Psoas muscle (tissue), 7 donors: ENCODE measurements at regions not wholly inside any gene's neighbourhood (a gene's known extent, or its start where the extent isn't known, plus 50 kb on each side); places are given as distances from the start of the nearest gene placed in this dataset.

ENCODE experiments used
- ATAC-seq, 4 donors: fragments of 200-7000 bp; cut with Tn5 transposase; one replicate each; pipeline ENCODE4 v1.9.1; 2020; ENCODE audit warnings: moderate library complexity in 3 of 4, mild to moderate bottlenecking in 2 of 4
- DNase-seq, 2 donors: peaks; one replicate each; pipeline ENCODE4 v3.0.0-alpha.2; 2020
- H3K27ac ChIP-seq: fragments of 200-600 bp; one replicate; pipeline ENCODE4 v1.8.0; 2022
- H3K27me3 ChIP-seq, 3 donors: fragments of 200-600 bp in 1 of 3; one replicate each; pipeline versions ENCODE4 v1.6.1 to v1.8.0; 2013 to 2022; ENCODE audit warnings: low read length in 2 of 3, mild to moderate bottlenecking in 2 of 3, moderate library complexity in 1 of 3; ENCODE audit not compliant: insufficient read depth in 3 of 3
- H3K36me3 ChIP-seq, 2 donors: fragments of 200-600 bp in 1 of 2; one replicate each; pipeline versions ENCODE4 v1.6.1 to v1.8.0; 2013 to 2022; ENCODE audit warnings: low read depth in 1 of 2, mild to moderate bottlenecking in 1 of 2, moderate library complexity in 1 of 2; ENCODE audit not compliant: insufficient read depth in 1 of 2
- H3K4me1 ChIP-seq: fragments of 200-600 bp; one replicate; pipeline ENCODE4 v1.8.0; 2022
- H3K4me3 ChIP-seq: fragments of 200-600 bp; one replicate; pipeline ENCODE4 v1.8.0; 2022; ENCODE audit warnings: mild to moderate bottlenecking
- H3K9me3 ChIP-seq: fragments of 200-600 bp; one replicate; pipeline ENCODE4 v1.8.0; 2022
- CTCF ChIP-seq: fragments of 200-600 bp; IDR thresholded peaks from one replicate; pipeline ENCODE4 v1.8.0; 2022; ENCODE audit warnings: antibody characterized with exemption
- WGBS, 3 donors: extraction: QIAGEN DNeasy Blood & Tissue Kit; methylation state at CpG; one replicate each; pipeline versions ENCODE4 v1.1.6 to v1.1.7; 2013; 5-methylcytosine and 5-hydroxymethylcytosine counted together
- intact Hi-C, 2 donors: fragments of 100-400 bp; cut with DNase I; formaldehyde crosslinking; loops; one replicate each; pipeline versions ENCODE4 v1.11.0 to v1.14.2; 2022
- donor health status: healthy with polysubstance abuse.
- donor health status: DM: no; HTN: no; CAD: no; lungs with moderate emphysema.
- donor health status: Bipolar disorder and iron deficiency.
- donor health status: healthy.
- donor health status: DM: yes; HTN: yes; CAD: no.
- donor health status: DM: no; HTN: no; CAD: no.
- donor health status: DM: yes; HTN: yes; CAD: no.

GRCh38 chr10:108462005-108462404 is 1297.5 kb upstream of the SORCS1 start:
- Histone ChIP-seq H3K4me3 (no peak overlapping the region), H3K9me3 (no peaks in the 10 kb centered on the region), H3K36me3 (no peaks in the 10 kb centered on the region), H3K27me3 (peaks cover 0 to 11% (median 2%) of the 10 kb centered on the region in 3 donors), H3K4me1 (no peaks in the 10 kb centered on the region), H3K27ac (no peak overlapping the region)
- no peak for TF ChIP-seq CTCF
- WGBS, 3 donors: 60 to 73% (median 64%) methylated on average over 2 of the region's 2 CpGs
- intact Hi-C loops: no loop called here
- DNase-seq (no peak), ATAC-seq (no peak)

DNA sequence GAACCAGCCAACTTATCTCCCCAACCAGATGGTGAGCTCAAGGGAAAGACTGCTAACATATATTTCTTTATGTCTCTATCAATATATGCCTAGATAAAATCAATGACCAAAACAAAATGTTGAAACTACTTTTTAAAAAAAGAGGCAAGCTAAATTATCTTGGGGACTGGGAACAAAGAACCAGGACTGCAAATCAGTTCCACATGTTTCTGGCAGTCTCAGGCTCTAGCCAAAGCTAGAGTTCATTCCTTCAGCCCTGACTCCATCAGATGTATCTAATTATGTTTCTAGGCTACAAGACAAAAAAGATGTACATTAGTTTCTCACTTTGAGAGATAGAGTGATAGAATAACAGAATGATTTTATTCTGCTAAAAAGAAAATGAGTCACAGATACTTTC is 1290.3 kb upstream of the SORCS1 start:
- H3K27me3 ChIP-seq: no peaks in the 10 kb centered on the region

DNA sequence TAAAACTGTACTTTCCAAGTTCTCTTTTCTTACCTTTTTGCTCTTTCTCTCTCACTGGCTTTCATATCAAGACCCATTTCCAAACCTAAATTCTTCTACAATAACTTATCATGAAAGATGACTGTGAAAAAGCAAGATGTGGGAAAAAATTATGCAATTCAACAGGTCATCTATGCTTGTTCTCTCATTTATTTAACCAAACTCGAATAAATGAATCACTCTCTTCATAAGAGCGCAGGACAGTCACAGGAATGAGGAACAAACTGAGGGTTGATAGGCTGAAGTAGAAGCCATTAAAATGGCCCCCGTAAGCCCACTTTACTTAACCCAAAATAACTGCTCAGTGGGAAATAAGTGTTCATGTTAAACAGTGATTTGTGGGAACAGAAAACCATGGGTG is 1289.7 kb upstream of the SORCS1 start:
- Histone ChIP-seq H3K9me3 (no peaks in the 10 kb centered on the region), H3K4me3 (no peak overlapping the region), H3K36me3 (no peaks in the 10 kb centered on the region), H3K27ac (no peak overlapping the region), H3K27me3 (no peaks in the 10 kb centered on the region), H3K4me1 (no peaks in the 10 kb centered on the region)
- 76 to 82% (median 80%) methylated on average over 3 of the region's 3 CpGs for WGBS, 3 donors
- intact Hi-C loops: no loop called here
- DNase-seq (no peak), ATAC-seq (no peak)
- TF ChIP-seq CTCF: no peak

More for the DNA sequence above, 1290.3 kb upstream of the SORCS1 start:
- ATAC-seq (no peak), DNase-seq (no peak)
- Histone ChIP-seq H3K27ac (no peak overlapping the region), H3K4me3 (no peak overlapping the region), H3K4me1 (no peaks in the 10 kb centered on the region), H3K36me3 (no peaks in the 10 kb centered on the region), H3K9me3 (no peaks in the 10 kb centered on the region)
- intact Hi-C loops: no loop called here
- TF ChIP-seq CTCF: no peak

DNA sequence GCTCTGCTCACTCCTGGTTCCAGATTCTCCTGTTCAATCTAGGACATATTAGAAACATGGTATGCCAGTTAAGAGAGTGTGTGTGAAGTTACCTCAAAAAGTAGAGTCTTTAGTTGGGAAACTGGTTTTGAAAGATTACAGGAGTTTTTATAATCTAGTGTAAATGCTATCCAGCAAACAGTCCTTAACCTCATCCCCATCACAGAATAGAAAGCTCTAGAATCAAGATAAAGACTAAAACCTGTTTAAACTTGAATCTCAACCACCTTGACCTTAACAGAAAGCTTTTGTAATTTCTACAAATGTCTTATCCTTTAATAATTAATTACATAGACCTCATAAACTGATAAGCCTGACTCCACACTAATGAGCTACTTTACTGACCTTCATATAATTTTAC is 1288.7 kb upstream of the SORCS1 start:
- TF ChIP-seq CTCF: no peak
- H3K4me1 ChIP-seq: no peaks in the 10 kb centered on the region
- ATAC-seq (no peak), DNase-seq (no peak)
- no peak overlapping the region for H3K27ac ChIP-seq
- no peaks in the 10 kb centered on the region for H3K27me3 ChIP-seq
- no peaks in the 10 kb centered on the region for H3K36me3 ChIP-seq
- intact Hi-C loops: no loop called here
- H3K9me3 ChIP-seq: no peaks in the 10 kb centered on the region
- H3K4me3 ChIP-seq: no peak overlapping the region

- no peaks in the 10 kb centered on the region for H3K36me3 ChIP-seq
- TF ChIP-seq CTCF: no peak
- no peak overlapping the region for H3K4me3 ChIP-seq
- no peak for ATAC-seq
- intact Hi-C loops: no loop called here
- H3K27me3 ChIP-seq: no peaks in the 10 kb centered on the region
- H3K27ac ChIP-seq: no peak overlapping the region
- DNase-seq: no peak
- no peaks in the 10 kb centered on the region for H3K9me3 ChIP-seq
- no peaks in the 10 kb centered on the region for H3K4me1 ChIP-seq
- WGBS, 3 donors: 87 to 89% (median 88%) methylated on average over 5 of the region's 5 CpGs
Observed at GRCh38 chr10:108452533-108452932, 1288.0 kb upstream of the SORCS1 start.
